Activated T-cell treated with anti-CD3 and anti-CD28 coated beads for 1 hour (primary cell): ENCODE measurements at regions not wholly inside any gene's neighbourhood (a gene's known extent, or its start where the extent isn't known, plus 50 kb on each side); places are given as distances from the start of the nearest gene placed in this dataset.

Experiments used
- DNase-seq: peaks from one replicate; pipeline ENCODE4 v3.0.0-alpha.2; 2020; ENCODE audit warnings: low read depth

- DNase-seq = no peak
These were observed 96.8 kb upstream of the AGR3 start for GRCh38 chr7:16978358-16979244.

DNA sequence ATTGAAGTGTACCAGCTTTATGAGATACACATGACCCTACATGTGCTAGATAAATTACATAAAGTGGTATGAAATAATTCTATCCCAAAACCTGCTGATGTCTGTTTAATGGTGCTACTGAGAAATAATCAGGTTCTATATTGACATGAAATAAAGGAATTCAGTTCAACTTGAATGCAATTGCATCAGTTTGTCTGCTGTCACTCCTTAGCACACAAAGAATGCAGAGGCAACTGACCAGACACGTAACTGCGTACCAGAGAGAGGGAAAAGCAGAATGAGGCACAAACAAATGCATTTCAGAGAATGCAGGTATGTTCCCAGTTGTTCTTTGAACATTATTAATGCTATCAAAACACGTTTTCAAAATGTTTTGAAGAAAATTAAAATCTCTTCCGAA is 98.8 kb upstream of the AGR3 start:
- DNase-seq = no peak

- no peak for DNase-seq
These were observed 101.0 kb upstream of the AGR3 start for GRCh38 chr7:16982640-16983350.

DNA sequence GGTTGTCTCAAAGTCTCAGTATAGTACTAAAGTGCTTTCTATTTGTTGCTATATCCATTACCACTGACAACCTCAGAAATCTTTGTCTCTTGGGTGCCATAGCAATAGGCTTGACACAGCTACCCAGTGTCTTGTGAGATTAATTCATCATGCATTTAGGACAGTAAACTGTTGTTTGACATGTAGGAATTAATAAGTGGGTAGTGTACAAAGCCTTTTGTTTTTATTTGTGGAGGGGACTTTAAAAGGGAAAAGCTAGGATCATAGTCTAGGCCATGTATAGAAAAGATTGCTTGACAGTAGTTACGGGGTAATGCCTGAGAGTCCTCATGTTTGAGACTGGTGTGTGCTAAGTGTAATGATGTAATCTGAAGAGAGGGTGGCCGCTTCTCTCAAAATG is 102.6 kb upstream of the AGR3 start:
- no peak for DNase-seq

DNA sequence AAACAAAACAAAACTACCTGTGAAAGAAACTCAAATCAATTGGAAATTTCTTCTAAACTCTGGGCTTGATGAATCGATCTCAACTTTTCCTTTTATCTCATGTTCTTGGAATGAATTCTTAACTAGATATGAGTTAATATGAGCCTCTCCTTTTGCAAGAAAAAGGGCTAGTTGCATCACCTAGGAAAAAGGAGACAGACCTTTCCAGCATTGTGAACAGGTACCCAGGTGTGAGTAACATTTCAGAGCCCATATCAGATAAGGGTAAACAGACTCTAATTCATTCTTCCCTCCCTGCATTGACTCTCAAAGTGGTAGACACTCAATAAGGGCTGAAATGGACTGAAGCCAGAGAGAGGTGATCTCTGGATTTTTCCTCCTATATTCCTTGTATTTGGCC is 103.8 kb upstream of the AGR3 start:
- DNase-seq = no peak

GRCh38 chr7:16986755-16987154 is 105.0 kb upstream of the AGR3 start:
- no peak for DNase-seq

GRCh38 chr7:16989811-16990413 is 108.1 kb upstream of the AGR3 start:
- no peak for DNase-seq

DNA sequence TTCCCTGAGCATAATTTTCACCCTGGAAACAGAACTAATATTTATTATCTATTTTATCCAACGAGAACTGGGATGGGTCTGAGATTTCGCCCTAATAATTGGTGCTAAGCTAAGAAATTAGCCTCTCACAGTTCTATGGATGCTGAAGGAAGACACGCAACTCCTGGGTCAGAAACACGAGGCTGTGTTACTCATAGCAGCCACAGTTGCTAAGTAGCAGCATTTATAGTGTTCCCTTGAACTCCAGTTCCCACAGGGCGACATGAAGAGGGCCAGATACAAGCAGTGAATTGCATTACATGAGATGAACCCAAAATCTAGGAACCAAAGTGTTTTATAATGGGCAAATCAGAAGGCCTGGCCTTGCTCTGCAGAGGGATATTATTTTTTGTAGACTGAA is 109.8 kb upstream of the AGR3 start:
- no peak for DNase-seq

- DNase-seq = no peak
These were observed 111.8 kb upstream of the AGR3 start for GRCh38 chr7:16993543-16993942.

DNA sequence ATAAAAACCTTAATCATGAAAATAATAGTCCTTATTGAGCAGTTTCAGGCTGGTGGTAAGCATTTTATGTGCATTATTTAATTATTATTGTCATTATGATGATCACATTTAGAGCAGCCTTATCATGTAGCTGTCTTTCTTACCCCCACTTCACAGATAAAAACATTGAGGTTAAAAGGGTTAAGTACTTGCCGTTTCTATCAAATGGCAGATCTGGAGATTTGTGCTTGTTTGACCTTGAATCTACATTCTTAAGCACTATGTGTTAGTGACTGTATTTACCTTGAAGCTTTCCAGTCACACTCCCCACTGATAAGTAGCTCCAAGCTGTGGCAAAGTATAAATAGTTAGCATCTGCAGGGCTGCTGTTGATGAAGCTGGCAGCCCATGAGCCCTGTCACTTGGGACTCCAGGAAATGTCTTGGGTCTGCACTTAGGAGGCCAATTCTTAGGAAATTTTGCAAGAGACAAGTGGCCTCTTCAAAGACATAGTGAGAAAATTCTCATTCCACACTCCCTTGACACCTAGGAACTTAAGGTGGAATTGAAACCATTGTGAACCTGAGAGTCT is 116.8 kb upstream of the AGR3 start:
- no peak for DNase-seq

DNA sequence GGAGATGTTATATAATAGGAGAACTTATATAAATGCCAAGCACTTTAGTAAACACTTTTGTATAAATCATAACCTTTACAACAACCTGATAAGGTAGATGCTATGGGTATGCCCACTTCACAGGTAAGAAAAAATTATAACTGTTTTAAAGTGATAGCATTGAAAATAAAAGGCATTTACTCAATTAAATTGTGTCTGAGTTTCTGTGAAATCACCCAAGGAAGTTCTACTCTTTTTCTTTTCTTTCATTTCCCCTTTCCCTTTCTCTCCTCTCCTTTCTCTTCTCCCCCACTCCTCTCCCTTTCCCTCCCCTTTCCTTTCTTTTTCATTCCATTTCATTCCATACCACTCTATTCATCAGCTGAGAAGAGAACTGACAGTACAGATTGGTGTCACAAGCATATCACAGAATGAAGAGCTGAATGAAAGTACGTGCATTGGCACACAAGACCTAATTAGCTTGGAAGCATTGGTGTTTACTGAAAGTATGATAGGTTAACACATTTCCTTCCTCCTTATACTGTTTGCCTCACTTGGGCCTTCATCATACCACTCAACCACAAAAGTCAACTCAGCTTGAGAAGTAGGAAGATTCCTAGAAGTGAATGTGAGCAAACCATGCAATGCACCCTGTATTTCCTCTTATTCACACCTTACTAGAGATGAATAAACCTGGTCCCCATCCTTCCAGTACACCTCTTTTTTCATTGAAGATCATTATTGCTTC is 117.9 kb upstream of the AGR3 start:
- DNase-seq = no peak

DNA sequence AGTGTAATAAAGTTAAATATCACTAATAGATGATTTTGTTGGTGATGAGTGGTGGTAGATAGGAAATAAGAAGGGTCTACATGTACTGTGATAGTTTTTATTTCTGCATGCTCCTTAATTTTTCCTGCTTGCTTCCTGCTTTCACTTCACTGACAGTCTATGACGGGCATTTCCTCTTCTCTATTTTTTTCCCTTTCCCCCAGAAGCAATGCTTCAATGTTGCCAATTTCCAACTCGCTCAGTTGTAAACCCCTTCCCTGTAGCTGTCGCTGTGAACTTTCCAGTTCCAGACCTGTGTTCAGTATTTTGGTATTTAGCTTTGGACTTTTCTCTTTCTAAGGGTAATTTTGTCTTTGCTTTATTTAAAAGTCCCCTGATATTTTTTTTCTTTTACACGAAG is 123.5 kb upstream of the AGR3 start:
- no peak for DNase-seq

DNA sequence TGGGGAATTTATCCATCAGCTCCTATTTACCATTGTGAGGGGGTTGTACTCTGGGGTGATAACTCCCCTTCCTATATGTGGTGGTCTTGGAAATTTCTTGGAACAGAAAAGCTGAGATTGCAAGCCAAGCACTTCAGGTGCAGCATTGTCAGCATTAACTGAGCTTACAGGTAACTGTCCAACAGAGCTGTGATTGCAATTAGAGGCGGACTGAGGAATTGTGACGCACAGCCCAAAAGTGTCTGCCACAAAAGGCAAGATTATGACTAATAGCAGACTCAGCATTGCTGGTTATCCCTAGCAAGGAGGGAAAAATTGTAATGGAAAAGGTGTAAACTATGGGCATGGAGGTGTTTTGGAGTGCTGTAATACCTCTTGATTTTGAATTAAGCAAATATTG is 126.1 kb upstream of the AGR3 start:
- no peak for DNase-seq

- no peak for DNase-seq
These were observed 127.4 kb upstream of the AGR3 start for GRCh38 chr7:17009007-17009719.

- no peak for DNase-seq
These were observed 128.2 kb upstream of the AGR3 start for GRCh38 chr7:17009933-17010332.

DNA sequence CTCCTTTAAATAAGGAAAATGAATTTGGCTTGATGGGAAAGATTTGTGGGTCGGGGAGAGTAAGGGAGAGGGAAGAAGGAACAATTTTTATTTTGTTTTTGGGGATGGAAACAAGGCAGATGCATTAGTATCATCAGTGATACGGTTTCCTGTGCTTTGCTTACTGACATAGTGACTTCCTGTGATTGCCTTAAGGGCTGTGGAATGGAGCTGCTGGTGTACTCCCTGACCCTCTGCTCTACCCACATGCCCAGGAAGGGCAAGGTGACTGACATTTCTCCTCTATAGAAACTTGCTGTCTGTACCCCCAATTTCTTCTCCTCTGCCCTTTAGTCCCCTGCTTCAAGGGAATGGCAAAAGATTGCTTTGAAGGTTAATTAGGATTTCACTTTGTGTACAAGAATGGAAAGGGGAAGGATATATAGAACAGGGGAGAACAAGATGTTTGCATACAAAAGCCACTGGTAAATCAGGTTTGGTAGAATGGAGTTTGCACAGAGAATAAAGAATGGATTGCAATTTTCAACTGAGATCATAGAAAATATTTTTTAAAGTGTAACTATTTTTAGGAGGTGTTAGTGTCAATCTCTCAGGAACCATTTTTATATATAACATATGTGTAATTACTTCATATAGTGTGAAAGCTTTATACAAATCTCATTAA is 129.0 kb upstream of the AGR3 start:
- DNase-seq = no peak

DNA sequence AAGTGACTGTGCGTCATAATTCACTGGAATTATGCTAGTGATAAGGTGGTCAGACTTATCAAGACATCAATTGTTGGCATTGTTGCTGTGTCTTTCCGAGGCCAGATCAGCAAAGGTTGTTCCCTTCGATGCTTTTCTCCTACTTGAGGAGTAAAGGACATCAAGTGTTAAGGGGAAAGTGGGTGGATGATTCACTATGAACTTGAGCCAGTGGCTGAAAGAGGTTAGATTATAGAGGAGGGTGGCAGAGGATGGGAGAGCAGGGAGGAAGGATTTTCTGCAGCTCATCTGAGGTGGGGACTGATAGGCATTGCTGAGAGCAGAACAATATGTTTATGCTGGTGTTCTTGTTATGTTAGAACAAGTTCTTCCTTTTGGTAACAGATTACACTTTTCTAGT is 131.4 kb upstream of the AGR3 start:
- DNase-seq = no peak

DNA sequence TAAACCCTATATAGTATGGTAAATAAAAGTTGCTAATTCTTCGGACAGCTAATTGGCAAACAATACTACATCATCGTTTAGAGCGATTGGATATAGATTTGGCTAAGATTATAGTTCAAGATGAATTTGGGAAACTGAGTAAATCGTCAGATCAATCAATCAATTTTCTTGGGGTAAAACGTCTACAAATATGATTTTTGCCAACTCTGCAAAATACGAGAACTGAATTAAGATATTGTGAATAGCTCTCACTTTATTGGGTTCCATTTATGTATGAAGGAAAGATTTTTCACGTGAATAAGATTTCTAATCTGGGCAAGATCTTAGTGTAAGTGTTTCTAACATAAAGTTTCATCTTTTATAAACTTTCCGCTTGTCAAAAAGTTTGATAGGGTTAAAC is 132.9 kb upstream of the AGR3 start:
- DNase-seq = no peak

- DNase-seq = no peak
These were observed 133.8 kb upstream of the AGR3 start for GRCh38 chr7:17015598-17016031.

DNA sequence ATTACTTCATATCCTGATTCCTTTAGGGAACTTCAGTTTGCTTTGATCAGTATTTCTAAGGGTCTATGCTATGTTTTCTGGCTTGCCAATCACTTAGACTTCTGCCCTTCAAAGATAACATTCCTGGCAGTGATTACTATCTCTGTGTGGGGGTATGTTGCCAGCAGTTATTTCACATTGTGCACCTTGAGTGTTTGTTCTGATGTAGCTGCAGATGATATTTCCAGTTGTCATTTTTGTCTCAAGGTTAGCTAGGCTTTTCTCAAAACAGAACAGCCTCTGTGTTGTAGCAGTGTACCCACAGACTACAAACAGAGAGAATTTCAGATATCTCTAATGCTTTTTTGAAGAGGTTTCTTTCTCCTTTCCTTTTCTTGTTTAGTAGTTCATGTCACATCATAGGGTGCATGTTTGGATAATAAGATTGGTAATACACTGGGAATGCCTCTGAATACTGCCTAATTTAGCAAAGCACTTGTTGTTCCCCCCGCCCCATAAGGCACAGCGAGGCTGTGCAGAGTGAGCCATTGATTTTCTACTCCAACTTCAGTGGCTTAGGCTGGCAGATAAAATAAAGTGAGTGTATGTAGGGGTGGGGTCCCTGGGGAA is 134.7 kb upstream of the AGR3 start:
- DNase-seq = no peak
